GM23338 (cell line): ENCODE measurements at regions not wholly inside any gene's neighbourhood (a gene's known extent, or its start where the extent isn't known, plus 50 kb on each side); places are given as distances from the start of the nearest gene placed in this dataset.

Experiments
- ATAC-seq: fragments of 200-7000 bp; cut with Tn5 transposase; 3 replicates; pipeline ENCODE4 v1.9.1; 2020
- DNase-seq: peaks from one replicate; pipeline ENCODE4 v3.0.0-alpha.2; 2015; ENCODE audit warnings: low spot score
- H2AFZ ChIP-seq: fragments of 200-600 bp; sonication (generic); 2 replicates; pipeline ENCODE4 v1.8.0; 2016; ENCODE audit warnings: antibody characterized with exemption, mild to moderate bottlenecking, moderate library complexity
- H3F3A ChIP-seq: fragments of 200-600 bp; sonication (generic); replicated peaks from 2 replicates; pipeline ENCODE4 v1.8.0; 2017; ENCODE audit warnings: antibody characterized with exemption, mixed run types, low read depth
- H3K27ac ChIP-seq: fragments of 200-600 bp; sonication (generic); 2 replicates; pipeline ENCODE4 v1.6.1; 2016; ENCODE audit warnings: low read depth
- H3K27me3 ChIP-seq: fragments of 200-600 bp; sonication (generic); 2 replicates; pipeline ENCODE4 v1.8.0; 2016; ENCODE audit warnings: mild to moderate bottlenecking, mixed run types, moderate library complexity; ENCODE audit not compliant: insufficient read depth
- H3K36me3 ChIP-seq: fragments of 200-600 bp; sonication (generic); 2 replicates; pipeline ENCODE4 v1.8.0; 2016; ENCODE audit warnings: mild to moderate bottlenecking; ENCODE audit not compliant: insufficient read depth
- H3K4me1 ChIP-seq: fragments of 200-600 bp; sonication (generic); 2 replicates; pipeline ENCODE4 v1.8.0; 2016; ENCODE audit warnings: mild to moderate bottlenecking, moderate library complexity; ENCODE audit not compliant: insufficient read depth
- H3K4me2 ChIP-seq: fragments of 200-600 bp; sonication (generic); 2 replicates; pipeline ENCODE4 v1.7.1; 2017; ENCODE audit warnings: mixed run types
- H3K4me3 ChIP-seq: fragments of 200-600 bp; sonication (generic); 2 replicates; pipeline ENCODE4 v1.6.1; 2016; ENCODE audit warnings: mixed run types
- H3K79me2 ChIP-seq: fragments of 200-600 bp; sonication (generic); replicated peaks from 2 replicates; pipeline ENCODE4 v1.8.0; 2017; ENCODE audit warnings: mild to moderate bottlenecking; ENCODE audit not compliant: insufficient read depth
- H3K9me2 ChIP-seq: fragments of 200-600 bp; sonication (generic); 2 replicates; pipeline ENCODE4 v1.8.0; 2017; ENCODE audit not compliant: insufficient read depth
- H4K20me1 ChIP-seq: fragments of 200-600 bp; sonication (generic); replicated peaks from 2 replicates; pipeline ENCODE4 v1.8.0; 2017; ENCODE audit warnings: mild to moderate bottlenecking; ENCODE audit not compliant: insufficient read depth
- H3K27ac Mint-ChIP-seq: 2 replicates; pipeline ENCODE4 v1.8.0; 2020; ENCODE audit warnings: inconsistent platforms, mild to moderate bottlenecking, moderate library complexity, mixed read lengths
- H3K27me3 Mint-ChIP-seq: 3 replicates; pipeline ENCODE4 v1.8.0; 2022; ENCODE audit warnings: low read depth, mild to moderate bottlenecking, moderate library complexity, mixed read lengths, inconsistent platforms; ENCODE audit not compliant: insufficient read depth, poor library complexity
- H3K36me3 Mint-ChIP-seq: 3 replicates; pipeline ENCODE4 v1.8.0; 2021; ENCODE audit warnings: low read depth, mild to moderate bottlenecking, inconsistent platforms, moderate library complexity, mixed read lengths
- H3K4me1 Mint-ChIP-seq: 3 replicates; pipeline ENCODE4 v1.8.0; 2020; ENCODE audit warnings: mild to moderate bottlenecking, inconsistent platforms, mixed read lengths
- H3K4me3 Mint-ChIP-seq: 3 replicates; pipeline ENCODE4 v1.8.0; 2021; ENCODE audit warnings: moderate library complexity, mild to moderate bottlenecking, inconsistent platforms, mixed read lengths
- H3K9me3 Mint-ChIP-seq: 3 replicates; pipeline ENCODE4 v1.8.0; 2020; ENCODE audit warnings: moderate library complexity, mild to moderate bottlenecking, inconsistent platforms, mixed read lengths
- CREB1 ChIP-seq: fragments of 250-450 bp; sonication (Bioruptor Pico); IDR thresholded peaks from 2 replicates; pipeline ENCODE4 v1.5.0; 2020; ENCODE audit warnings: low read depth, mild to moderate bottlenecking, moderate library complexity
- CTCF ChIP-seq, 2 experiments: fragments of 200-600 bp in 1 of 2; sonication (generic) in 1 of 2; conservative IDR thresholded peaks; 2 replicates each; pipeline versions ENCODE4 v1.5.1 to v1.6.1; 2016 to 2017; ENCODE audit warnings: antibody characterized with exemption in 2 of 2, low read depth in 2 of 2, mild to moderate bottlenecking in 2 of 2, moderate library complexity in 1 of 2
- EZH2 ChIP-seq: fragments of 200-600 bp; sonication (generic); IDR thresholded peaks from one replicate; pipeline ENCODE4 v1.8.0; 2017; ENCODE audit warnings: antibody characterized with exemption, mild to moderate bottlenecking, low read depth; ENCODE audit not compliant: unreplicated experiment
- EZH2phosphoT487 ChIP-seq: fragments of 200-600 bp; sonication (generic); IDR thresholded peaks from one replicate; pipeline ENCODE4 v1.8.1; 2018; ENCODE audit warnings: antibody characterized with exemption; ENCODE audit not compliant: unreplicated experiment
- JUNB ChIP-seq: IDR thresholded peaks from one replicate; pipeline ENCODE4 v1.6.1; 2016; ENCODE audit warnings: antibody characterized with exemption; ENCODE audit not compliant: unreplicated experiment
- NANOG ChIP-seq: IDR thresholded peaks from 2 replicates; pipeline ENCODE4 v1.6.1; 2016; ENCODE audit warnings: antibody characterized with exemption, borderline replicate concordance
- POLR2AphosphoS5 ChIP-seq: IDR thresholded peaks from 2 replicates; pipeline ENCODE4 v1.6.1; 2016; ENCODE audit warnings: antibody characterized with exemption, low read depth
- REST ChIP-seq: IDR thresholded peaks from one replicate; pipeline ENCODE4 v1.6.1; 2018; ENCODE audit warnings: antibody characterized with exemption; ENCODE audit not compliant: unreplicated experiment
- STAT1 ChIP-seq: IDR thresholded peaks from one replicate; pipeline ENCODE4 v1.6.1; 2016; ENCODE audit warnings: antibody characterized with exemption; ENCODE audit not compliant: unreplicated experiment
- ZNF114 ChIP-seq: fragments of 250-450 bp; sonication (Bioruptor Pico); IDR thresholded peaks from 2 replicates; pipeline ENCODE4 v1.5.0; 2020; ENCODE audit warnings: mild to moderate bottlenecking, moderate library complexity
- ZNF331 ChIP-seq: fragments of 250-450 bp; sonication (Bioruptor Pico); IDR thresholded peaks from 2 replicates; pipeline ENCODE4 v1.5.0; 2020; ENCODE audit warnings: low read depth, mild to moderate bottlenecking, moderate library complexity
- ZNF462 ChIP-seq: fragments of 250-450 bp; sonication (Bioruptor Pico); IDR thresholded peaks from 2 replicates; pipeline ENCODE4 v1.5.0; 2020; ENCODE audit warnings: mild to moderate bottlenecking, moderate library complexity
- TF ChIP-seq, protein P1 (sequence below): IDR thresholded peaks from 2 replicates; pipeline ENCODE4 v1.6.1; 2016; ENCODE audit warnings: antibody characterized with exemption

DNA sequence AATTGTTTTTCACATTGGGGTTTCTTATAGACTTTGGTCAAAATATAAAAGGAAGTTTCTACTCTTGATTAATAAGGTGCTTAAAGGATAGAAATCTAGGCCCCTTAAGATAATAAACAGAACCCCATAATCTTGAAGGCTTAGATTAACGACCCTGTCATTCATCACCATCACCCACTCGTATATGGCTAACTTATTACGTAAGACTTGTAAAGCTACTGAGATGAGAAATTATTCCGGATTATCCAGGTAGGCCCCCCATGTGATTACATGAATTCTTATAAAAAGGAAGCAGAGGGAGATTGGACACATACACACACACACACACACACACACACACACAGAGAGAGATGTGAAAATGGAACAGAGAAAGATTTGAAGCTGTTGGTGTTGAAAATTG lies 1489.2 kb upstream of the TENM4 start:
- no peak overlapping the region for H3K27ac Mint-ChIP-seq
- Histone ChIP-seq H3K4me2 (no peak overlapping the region), H3K79me2 (no peaks in the 10 kb centered on the region), H3K4me1 (no peaks in the 10 kb centered on the region), H3K27me3 (no peaks in the 10 kb centered on the region), H4K20me1 (no peaks in the 10 kb centered on the region), H3K27ac (no peak overlapping the region), H3K36me3 (no peaks in the 10 kb centered on the region), H3K4me3 (no peak overlapping the region), H3F3A (no peaks in the 10 kb centered on the region), H2AFZ (no peak overlapping the region), H3K9me2 (no peaks in the 10 kb centered on the region)
- H3K4me3 Mint-ChIP-seq, result no peak overlapping the region
- H3K36me3 Mint-ChIP-seq, result no peaks in the 10 kb centered on the region
- TF ChIP-seq CREB1 (CRISPR knock-in tag) (no peak), ZNF331 (no peak), EZH2phosphoT487 (no peak), ZNF462 (no peak), CTCF (conservative IDR thresholded peaks at IDR 0.05; ENCODE audit: low read depth in 2 of 2) (no peak), NANOG (no peak), REST (no peak), POLR2AphosphoS5 (no peak), EZH2 (no peak), JUNB (no peak), ZNF114 (CRISPR knock-in tag) (no peak), STAT1 (no peak)
- TF ChIP-seq, protein P1, sequence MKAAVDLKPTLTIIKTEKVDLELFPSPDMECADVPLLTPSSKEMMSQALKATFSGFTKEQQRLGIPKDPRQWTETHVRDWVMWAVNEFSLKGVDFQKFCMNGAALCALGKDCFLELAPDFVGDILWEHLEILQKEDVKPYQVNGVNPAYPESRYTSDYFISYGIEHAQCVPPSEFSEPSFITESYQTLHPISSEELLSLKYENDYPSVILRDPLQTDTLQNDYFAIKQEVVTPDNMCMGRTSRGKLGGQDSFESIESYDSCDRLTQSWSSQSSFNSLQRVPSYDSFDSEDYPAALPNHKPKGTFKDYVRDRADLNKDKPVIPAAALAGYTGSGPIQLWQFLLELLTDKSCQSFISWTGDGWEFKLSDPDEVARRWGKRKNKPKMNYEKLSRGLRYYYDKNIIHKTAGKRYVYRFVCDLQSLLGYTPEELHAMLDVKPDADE, result no peak
- H3K27me3 Mint-ChIP-seq, result no peaks in the 10 kb centered on the region
- ATAC-seq (no peak), DNase-seq (no peak)
- no peaks in the 10 kb centered on the region for H3K9me3 Mint-ChIP-seq
- peaks cover 9% of the 10 kb centered on the region; the same call in 2 of the 3 replicates for H3K4me1 Mint-ChIP-seq
